VCaP (cell line): ENCODE measurements at regions not wholly inside any gene's neighbourhood (a gene's known extent, or its start where the extent isn't known, plus 50 kb on each side); places are given as distances from the start of the nearest gene placed in this dataset.
A peak's percentile ranks its signal among the peaks of the same experiment; 100 is the strongest.
"Not testable (repeated sequence)": the region's sequence is repeated elsewhere in the genome, so short reads cannot be mapped to it uniquely, and the experiment has no call there.

Experiments
- H3K27ac ChIP-seq: fragments of 450-650 bp; 2 replicates; pipeline ENCODE4 v1.5.1; 2017
- TF ChIP-seq, protein P1 (sequence below): fragments of 450-650 bp; conservative IDR thresholded peaks from 2 replicates; pipeline ENCODE4 v1.5.1; 2017; ENCODE audit warnings: mild to moderate bottlenecking, moderate library complexity

DNA sequence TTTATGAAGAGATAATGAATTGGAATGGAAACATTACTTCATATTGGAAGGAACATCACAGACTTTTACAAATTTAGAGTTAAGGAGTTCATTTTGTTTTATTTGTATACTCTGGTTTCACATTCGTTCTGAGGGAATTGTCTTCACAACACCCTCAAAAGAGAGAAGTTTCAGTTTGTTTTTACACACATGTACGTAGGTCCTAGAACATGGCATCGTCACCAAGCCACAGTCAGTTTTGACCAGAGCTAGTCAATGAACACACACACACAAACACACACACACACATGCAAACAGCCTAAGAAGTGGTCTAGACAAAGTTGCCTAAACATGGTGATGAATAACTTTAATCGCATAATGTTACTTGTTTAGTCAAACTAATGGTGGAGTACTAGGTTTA is 427.9 kb upstream of the BCHE start:
- TF ChIP-seq, protein P1, sequence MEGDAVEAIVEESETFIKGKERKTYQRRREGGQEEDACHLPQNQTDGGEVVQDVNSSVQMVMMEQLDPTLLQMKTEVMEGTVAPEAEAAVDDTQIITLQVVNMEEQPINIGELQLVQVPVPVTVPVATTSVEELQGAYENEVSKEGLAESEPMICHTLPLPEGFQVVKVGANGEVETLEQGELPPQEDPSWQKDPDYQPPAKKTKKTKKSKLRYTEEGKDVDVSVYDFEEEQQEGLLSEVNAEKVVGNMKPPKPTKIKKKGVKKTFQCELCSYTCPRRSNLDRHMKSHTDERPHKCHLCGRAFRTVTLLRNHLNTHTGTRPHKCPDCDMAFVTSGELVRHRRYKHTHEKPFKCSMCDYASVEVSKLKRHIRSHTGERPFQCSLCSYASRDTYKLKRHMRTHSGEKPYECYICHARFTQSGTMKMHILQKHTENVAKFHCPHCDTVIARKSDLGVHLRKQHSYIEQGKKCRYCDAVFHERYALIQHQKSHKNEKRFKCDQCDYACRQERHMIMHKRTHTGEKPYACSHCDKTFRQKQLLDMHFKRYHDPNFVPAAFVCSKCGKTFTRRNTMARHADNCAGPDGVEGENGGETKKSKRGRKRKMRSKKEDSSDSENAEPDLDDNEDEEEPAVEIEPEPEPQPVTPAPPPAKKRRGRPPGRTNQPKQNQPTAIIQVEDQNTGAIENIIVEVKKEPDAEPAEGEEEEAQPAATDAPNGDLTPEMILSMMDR = no peak
- no peak overlapping the region for H3K27ac ChIP-seq

DNA sequence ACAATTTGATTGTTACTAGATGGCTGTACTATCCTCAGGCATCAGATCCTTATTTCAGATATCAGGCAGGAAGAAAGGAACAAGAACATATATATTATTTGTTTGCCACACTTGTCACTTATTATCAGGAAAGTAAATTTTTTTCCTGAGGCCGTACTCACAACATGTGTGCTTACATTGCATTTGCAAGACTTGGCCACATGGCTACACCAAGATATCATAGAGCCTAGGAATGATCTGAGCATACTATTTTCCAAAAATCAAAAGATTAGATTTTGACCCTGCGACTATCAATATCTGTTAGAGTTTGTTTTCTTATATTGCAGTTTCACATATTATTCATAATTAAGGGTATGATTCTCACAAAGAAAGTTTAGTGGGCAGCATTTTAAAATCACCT is 426.2 kb upstream of the BCHE start:
- TF ChIP-seq, protein P1 = peak; percentile 57
- H3K27ac ChIP-seq = no peak overlapping the region

DNA sequence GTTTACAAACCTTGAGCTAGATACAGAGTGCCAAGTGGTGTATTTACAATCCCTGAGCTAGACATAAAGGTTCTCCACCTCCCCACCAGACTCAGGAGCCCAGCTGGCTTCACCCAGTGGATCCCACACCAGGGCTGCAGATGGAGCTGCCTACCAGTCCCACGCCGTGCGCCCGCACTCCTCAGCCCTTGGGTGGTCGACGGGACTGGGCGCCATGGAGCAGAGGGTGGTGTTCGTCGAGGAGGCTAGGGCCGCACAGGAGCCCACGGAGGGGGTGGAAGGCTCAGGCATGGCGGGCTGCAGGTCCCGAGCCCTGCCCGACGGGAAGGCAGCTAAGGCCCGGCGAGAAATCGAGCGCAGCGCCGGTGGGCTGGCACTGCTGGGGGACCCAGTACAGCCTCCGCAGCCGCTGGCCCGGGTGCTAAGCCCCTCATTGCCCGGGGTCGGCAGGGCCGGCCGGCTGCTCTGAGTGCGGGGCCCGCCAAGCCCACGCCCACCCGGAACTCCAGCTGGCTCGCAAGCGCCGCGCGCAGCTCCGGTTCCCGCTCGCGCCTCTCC is 421.1 kb upstream of the BCHE start:
- not testable (repeated sequence) for H3K27ac ChIP-seq

DNA sequence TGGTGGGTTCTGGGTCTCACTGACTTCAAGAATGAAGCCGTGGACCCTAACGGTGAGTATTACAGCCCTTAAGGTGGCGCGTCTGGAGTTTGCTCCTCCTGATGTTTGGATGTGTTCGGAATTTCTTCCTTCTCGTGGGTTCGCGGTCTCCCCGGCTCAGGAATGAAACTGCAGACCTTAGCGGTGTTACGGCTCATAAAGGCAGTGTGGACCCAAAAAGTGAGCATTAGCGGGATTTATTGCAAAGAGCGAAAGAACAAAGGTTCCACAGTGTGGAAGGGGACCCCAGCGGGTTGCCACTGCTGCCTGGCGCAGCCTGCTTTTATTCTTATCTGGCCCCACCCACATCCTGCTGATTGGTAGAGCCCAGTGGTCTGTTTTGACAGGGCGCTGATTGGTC is 420.5 kb upstream of the BCHE start:
- TF ChIP-seq, protein P1 = no peak
- H3K27ac ChIP-seq = no peak overlapping the region

DNA sequence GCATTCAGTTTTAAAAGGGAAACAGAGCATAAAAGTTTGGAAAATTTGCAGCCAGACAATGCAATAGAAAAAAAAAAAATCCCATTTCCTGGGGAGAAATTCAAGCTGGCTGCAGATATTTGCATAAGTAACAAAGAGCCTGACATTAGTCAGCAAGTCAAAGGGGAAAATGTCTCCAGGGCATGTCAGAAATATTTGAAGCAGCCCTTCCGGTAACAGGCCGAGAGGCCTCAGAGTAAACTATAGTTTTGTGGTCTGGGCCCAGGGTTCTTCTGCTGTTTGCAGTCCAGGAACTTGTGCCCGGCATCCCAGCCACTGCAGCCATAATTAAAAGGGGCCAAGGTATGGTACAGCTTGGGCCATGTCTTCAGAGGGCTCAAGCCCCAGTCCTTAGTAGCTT is 411.6 kb upstream of the BCHE start:
- TF ChIP-seq, protein P1 = no peak

DNA sequence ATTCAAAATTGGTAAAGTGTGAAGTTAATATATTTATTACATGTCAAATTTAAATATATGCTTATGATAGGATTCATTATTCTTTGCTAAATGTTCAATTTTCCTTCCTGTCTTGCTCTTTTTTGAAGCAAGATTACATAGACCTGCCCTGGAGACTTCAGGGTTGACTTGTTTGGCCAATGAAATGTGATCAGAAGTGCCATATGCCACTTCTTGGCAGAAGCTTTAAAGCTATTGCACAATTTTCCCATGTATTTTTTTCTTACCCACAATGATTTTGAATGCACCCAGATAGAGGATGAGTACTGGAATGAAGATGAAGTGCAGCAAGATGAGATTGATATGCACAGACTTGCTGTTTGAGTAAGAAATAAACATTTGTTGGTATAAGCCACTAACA is 406.3 kb upstream of the BCHE start:
- TF ChIP-seq, protein P1 = no peak
- H3K27ac ChIP-seq = no peak overlapping the region

More for the DNA sequence above, 411.6 kb upstream of the BCHE start:
- no peak overlapping the region for H3K27ac ChIP-seq

DNA sequence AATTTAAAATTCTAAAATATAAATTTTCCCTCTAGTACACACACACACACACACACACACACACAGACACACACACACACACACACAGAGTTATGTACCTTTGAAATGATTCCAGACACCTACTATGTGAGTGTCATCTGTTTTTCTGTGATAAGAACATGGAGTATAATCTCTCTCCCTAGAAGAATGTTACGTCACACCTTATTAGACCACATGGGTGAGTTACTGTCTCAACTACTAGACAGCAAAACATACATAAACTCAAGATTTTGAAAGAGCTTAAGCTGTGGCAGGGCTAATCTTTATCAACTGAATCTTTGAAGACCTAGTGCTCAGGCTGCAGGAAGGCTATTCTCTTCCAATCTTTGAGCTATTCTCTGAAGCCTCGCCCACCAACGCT is 385.9 kb upstream of the BCHE start:
- TF ChIP-seq, protein P1 = no peak
- H3K27ac ChIP-seq = no peak overlapping the region

DNA sequence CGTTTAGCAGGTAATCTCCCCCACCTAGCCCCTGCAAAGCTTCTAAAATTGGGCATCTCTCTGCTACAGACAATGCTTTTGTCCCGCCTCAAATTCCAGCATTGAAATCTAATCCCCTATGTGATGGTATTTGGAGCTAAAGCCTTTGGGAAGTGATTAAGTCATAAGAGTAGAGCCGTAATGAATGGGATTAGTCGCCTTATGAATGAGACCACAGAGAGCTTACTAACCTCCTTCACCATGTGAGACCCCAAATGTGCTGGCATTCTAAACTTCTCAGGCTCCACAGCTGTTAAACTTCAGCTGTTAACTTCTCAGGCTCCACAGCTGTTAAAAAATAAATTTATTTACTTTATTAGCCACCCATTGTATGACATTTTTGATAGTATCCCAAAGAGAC is 374.2 kb upstream of the BCHE start:
- no peak overlapping the region for H3K27ac ChIP-seq
- TF ChIP-seq, protein P1 = no peak
